Body of pancreas (tissue), 4 donors: ENCODE measurements at regions not wholly inside any gene's neighbourhood (a gene's known extent, or its start where the extent isn't known, plus 50 kb on each side); places are given as distances from the start of the nearest gene placed in this dataset.

Experiments used
- POLR2A ChIP-seq, 3 donors: fragments of 450-650 bp; IDR thresholded peaks; one replicate each; pipeline ENCODE4 v1.6.1; 2016; ENCODE audit warnings: antibody characterized with exemption in 3 of 3, mild to moderate bottlenecking in 2 of 3
- TF ChIP-seq, protein P1 (sequence below), 7 experiments: fragments of 450-650 bp in 4 of 7; fragments of 200-600 bp in 3 of 7; sonication (generic) in 3 of 7; IDR thresholded peaks; one replicate each; pipeline ENCODE4 v1.5.1; 2016 to 2019; ENCODE audit warnings: antibody characterized with exemption in 7 of 7

DNA sequence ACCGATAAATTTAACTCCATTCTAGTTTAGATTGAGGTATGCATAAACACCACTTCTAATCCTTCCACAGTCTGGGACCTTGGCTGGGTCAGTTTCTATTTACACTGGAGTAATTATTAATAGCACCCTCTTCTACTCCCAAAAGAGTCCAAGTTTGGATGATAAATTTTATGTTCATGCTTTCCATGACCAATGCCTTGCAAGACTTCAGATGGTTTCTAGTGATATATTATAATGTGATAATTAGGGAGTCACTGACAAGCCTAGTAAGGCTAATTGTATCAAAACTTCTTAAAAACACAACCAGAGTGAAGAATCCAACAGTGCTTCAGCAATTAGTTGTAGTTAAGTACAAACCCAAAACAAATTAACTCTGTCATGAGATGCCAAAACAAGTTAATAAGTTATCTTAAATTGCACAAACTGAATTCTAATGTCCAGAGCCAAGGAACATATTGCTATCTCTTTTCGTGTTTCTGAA, 489.6 kb downstream of the TTLL7 start:
- TF ChIP-seq POLR2A (IDR thresholded peaks at IDR 0.05), result no peak
- TF ChIP-seq, protein P1, sequence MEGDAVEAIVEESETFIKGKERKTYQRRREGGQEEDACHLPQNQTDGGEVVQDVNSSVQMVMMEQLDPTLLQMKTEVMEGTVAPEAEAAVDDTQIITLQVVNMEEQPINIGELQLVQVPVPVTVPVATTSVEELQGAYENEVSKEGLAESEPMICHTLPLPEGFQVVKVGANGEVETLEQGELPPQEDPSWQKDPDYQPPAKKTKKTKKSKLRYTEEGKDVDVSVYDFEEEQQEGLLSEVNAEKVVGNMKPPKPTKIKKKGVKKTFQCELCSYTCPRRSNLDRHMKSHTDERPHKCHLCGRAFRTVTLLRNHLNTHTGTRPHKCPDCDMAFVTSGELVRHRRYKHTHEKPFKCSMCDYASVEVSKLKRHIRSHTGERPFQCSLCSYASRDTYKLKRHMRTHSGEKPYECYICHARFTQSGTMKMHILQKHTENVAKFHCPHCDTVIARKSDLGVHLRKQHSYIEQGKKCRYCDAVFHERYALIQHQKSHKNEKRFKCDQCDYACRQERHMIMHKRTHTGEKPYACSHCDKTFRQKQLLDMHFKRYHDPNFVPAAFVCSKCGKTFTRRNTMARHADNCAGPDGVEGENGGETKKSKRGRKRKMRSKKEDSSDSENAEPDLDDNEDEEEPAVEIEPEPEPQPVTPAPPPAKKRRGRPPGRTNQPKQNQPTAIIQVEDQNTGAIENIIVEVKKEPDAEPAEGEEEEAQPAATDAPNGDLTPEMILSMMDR (IDR thresholded peaks at IDR 0.05), result no peak
